H9 (cell line): ENCODE measurements at regions not wholly inside any gene's neighbourhood (a gene's known extent, or its start where the extent isn't known, plus 50 kb on each side); places are given as distances from the start of the nearest gene placed in this dataset.

Experiments used
- DNase-seq: peaks from one replicate; pipeline ENCODE4 v3.0.0-alpha.2; 2017
- H2AFZ ChIP-seq: one replicate; pipeline ENCODE4 v1.6.1; 2013; ENCODE audit warnings: mild to moderate bottlenecking, low read length, control low read depth, moderate library complexity
- H2AK5ac ChIP-seq: 2 replicates; pipeline ENCODE4 v1.6.1; 2013; ENCODE audit warnings: low read length, control low read depth, mixed read lengths; ENCODE audit not compliant: insufficient read length
- H2BK120ac ChIP-seq: one replicate; pipeline ENCODE4 v1.6.1; 2013; ENCODE audit warnings: low read depth, mild to moderate bottlenecking, low read length, control low read depth, inconsistent platforms; ENCODE audit not compliant: poor library complexity, severe bottlenecking
- H2BK12ac ChIP-seq: 2 replicates; pipeline ENCODE4 v1.6.1; 2013; ENCODE audit warnings: low read length, control low read depth, mixed read lengths, low read depth; ENCODE audit not compliant: insufficient read length
- H2BK15ac ChIP-seq: 2 replicates; pipeline ENCODE4 v1.6.1; 2013; ENCODE audit warnings: low read depth, low read length, control low read depth
- H2BK20ac ChIP-seq: one replicate; pipeline ENCODE4 v1.6.1; 2013; ENCODE audit warnings: low read depth, mild to moderate bottlenecking, low read length, control low read depth, inconsistent platforms; ENCODE audit not compliant: poor library complexity, severe bottlenecking
- H2BK5ac ChIP-seq: 2 replicates; pipeline ENCODE4 v1.6.1; 2013; ENCODE audit warnings: low read length, control low read depth, mixed read lengths; ENCODE audit not compliant: insufficient read length
- H3K14ac ChIP-seq: 2 replicates; pipeline ENCODE4 v1.6.1; 2013; ENCODE audit warnings: low read length, control low read depth; ENCODE audit not compliant: insufficient read depth
- H3K18ac ChIP-seq: 2 replicates; pipeline ENCODE4 v1.6.1; 2013; ENCODE audit warnings: low read depth, mild to moderate bottlenecking, mixed read lengths, low read length, control low read depth; ENCODE audit not compliant: insufficient read length
- H3K23ac ChIP-seq: 2 replicates; pipeline ENCODE4 v1.6.1; 2013; ENCODE audit warnings: low read length, control low read depth, mixed read lengths, low read depth; ENCODE audit not compliant: insufficient read length
- H3K23me2 ChIP-seq: 2 replicates; pipeline ENCODE4 v1.6.1; 2013; ENCODE audit warnings: low read depth, mild to moderate bottlenecking, mixed read lengths, low read length, control low read depth; ENCODE audit not compliant: insufficient read length, poor library complexity, severe bottlenecking
- H3K27ac ChIP-seq: 2 replicates; pipeline ENCODE4 v1.5.1; 2013; ENCODE audit warnings: low read length, control low read depth, mixed read lengths, low read depth; ENCODE audit not compliant: insufficient read length
- H3K27me3 ChIP-seq: 2 replicates; pipeline ENCODE4 v1.6.1; 2013; ENCODE audit warnings: low read length, control low read depth, inconsistent platforms; ENCODE audit not compliant: insufficient read depth
- H3K4ac ChIP-seq: 2 replicates; pipeline ENCODE4 v1.6.1; 2013; ENCODE audit warnings: low read depth, mild to moderate bottlenecking, control low read depth, inconsistent platforms, low read length, moderate library complexity
- H3K4me1 ChIP-seq: 2 replicates; pipeline ENCODE4 v1.6.1; 2013; ENCODE audit warnings: low read length, control low read depth, inconsistent platforms; ENCODE audit not compliant: insufficient read depth
- H3K4me2 ChIP-seq: 2 replicates; pipeline ENCODE4 v1.6.1; 2013; ENCODE audit warnings: low read length, control low read depth, mixed read lengths; ENCODE audit not compliant: insufficient read length, insufficient read depth
- H3K56ac ChIP-seq: 2 replicates; pipeline ENCODE4 v1.6.1; 2013; ENCODE audit warnings: low read depth, mild to moderate bottlenecking, mixed read lengths, low read length, control low read depth; ENCODE audit not compliant: insufficient read length
- H3K79me1 ChIP-seq: 2 replicates; pipeline ENCODE4 v1.6.1; 2013; ENCODE audit warnings: low read depth, mild to moderate bottlenecking, moderate library complexity, low read length, control low read depth, inconsistent platforms; ENCODE audit not compliant: insufficient read depth, poor library complexity, severe bottlenecking
- H3K79me2 ChIP-seq: 2 replicates; pipeline ENCODE4 v1.6.1; 2013; ENCODE audit warnings: low read length, control low read depth, inconsistent platforms; ENCODE audit not compliant: insufficient read depth
- H3K9ac ChIP-seq: 2 replicates; pipeline ENCODE4 v1.6.1; 2013; ENCODE audit warnings: low read length, control low read depth, mixed read lengths; ENCODE audit not compliant: insufficient read length; ENCODE audit errors: extremely low read depth
- H3K9me3 ChIP-seq: one replicate; pipeline ENCODE4 v1.6.1; 2013; ENCODE audit warnings: low read depth, low read length, inconsistent platforms; ENCODE audit not compliant: control insufficient read depth
- H3T11ph ChIP-seq: one replicate; pipeline ENCODE4 v1.6.1; 2013; ENCODE audit warnings: mild to moderate bottlenecking, low read length, control low read depth, inconsistent platforms
- H4K20me1 ChIP-seq: one replicate; pipeline ENCODE4 v1.6.1; 2013; ENCODE audit not compliant: control insufficient read depth, insufficient read length, insufficient read depth
- H4K5ac ChIP-seq: 2 replicates; pipeline ENCODE4 v1.6.1; 2013; ENCODE audit warnings: low read depth, mild to moderate bottlenecking, mixed read lengths, low read length, control low read depth; ENCODE audit not compliant: insufficient read length
- H4K8ac ChIP-seq: replicated peaks from 2 replicates; pipeline ENCODE4 v1.6.1; 2013; ENCODE audit warnings: low read length, control low read depth, mixed read lengths, low read depth; ENCODE audit not compliant: insufficient read length
- H4K91ac ChIP-seq: 2 replicates; pipeline ENCODE4 v1.6.1; 2013; ENCODE audit warnings: low read depth, mild to moderate bottlenecking, moderate library complexity, mixed read lengths, low read length, control low read depth; ENCODE audit not compliant: insufficient read length
- H3K27ac Mint-ChIP-seq, 3 experiments: 2 replicates in 2 of 3; 3 replicates in 1 of 3; pipeline ENCODE4 v1.8.0; 2020 to 2021; ENCODE audit warnings: mixed read lengths in 3 of 3, mild to moderate bottlenecking in 1 of 3, moderate library complexity in 1 of 3
- H3K27me3 Mint-ChIP-seq: 2 replicates; pipeline ENCODE4 v1.8.0; 2021; ENCODE audit warnings: low read depth, mild to moderate bottlenecking, moderate library complexity, mixed read lengths
- H3K36me3 Mint-ChIP-seq, 3 experiments: 2 replicates in 2 of 3; 3 replicates in 1 of 3; pipeline ENCODE4 v1.8.0; 2020 to 2021; ENCODE audit warnings: low read depth in 3 of 3, mixed read lengths in 3 of 3; ENCODE audit not compliant: insufficient read depth in 1 of 3
- H3K4me1 Mint-ChIP-seq, 2 experiments: 2 replicates each; pipeline ENCODE4 v1.8.0; 2020; ENCODE audit warnings: mixed read lengths in 2 of 2
- H3K4me3 Mint-ChIP-seq, 2 experiments: 2 replicates in 1 of 2; 3 replicates in 1 of 2; pipeline ENCODE4 v1.8.0; 2020 to 2021; ENCODE audit warnings: mild to moderate bottlenecking in 2 of 2, mixed read lengths in 2 of 2, moderate library complexity in 1 of 2
- H3K9me3 Mint-ChIP-seq, 2 experiments: 2 replicates in 1 of 2; 3 replicates in 1 of 2; pipeline ENCODE4 v1.8.0; 2020; ENCODE audit warnings: mild to moderate bottlenecking in 2 of 2, mixed read lengths in 2 of 2, moderate library complexity in 1 of 2
- CTCF ChIP-seq: fragments of 200-600 bp; sonication (generic); conservative IDR thresholded peaks from 3 replicates; pipeline ENCODE4 v1.8.0; 2021; ENCODE audit warnings: antibody characterized with exemption, mild to moderate bottlenecking

- H3K23me2 ChIP-seq: no peaks in the 10 kb centered on the region
- H3K9me3 ChIP-seq: no peaks in the 10 kb centered on the region
- no peak overlapping the region for H2BK15ac ChIP-seq
- Mint-ChIP-seq H3K4me3 (no peak overlapping the region), H3K9me3 (peaks cover 3% of the 10 kb centered on the region in 2 experiments; a peak in 2 of 5 replicates), H3K27me3 (no peaks in the 10 kb centered on the region), H3K27ac (no peak overlapping the region; a peak in 1 of 7 replicates), H3K36me3 (peaks cover 0 to 3% (median 0%) of the 10 kb centered on the region in 3 experiments; a peak in 2 of 7 replicates), H3K4me1 (peaks cover 5% of the 10 kb centered on the region in 2 experiments; a peak in 2 of 4 replicates)
- no peaks in the 10 kb centered on the region for H3K79me1 ChIP-seq
- H2BK20ac ChIP-seq: no peak overlapping the region
- no peak overlapping the region for H4K8ac ChIP-seq
- H3K56ac ChIP-seq: no peak overlapping the region
- no peak overlapping the region for H4K91ac ChIP-seq
- no peak overlapping the region for H3K9ac ChIP-seq
- H2BK12ac ChIP-seq: no peak overlapping the region
- H3K4ac ChIP-seq: no peak overlapping the region
- H3K4me1 ChIP-seq: no peaks in the 10 kb centered on the region
- no peak for DNase-seq
- H3K27ac ChIP-seq: no peak overlapping the region
- no peak overlapping the region for H2BK5ac ChIP-seq
- no peak overlapping the region for H3K4me2 ChIP-seq
- no peak overlapping the region for H2AK5ac ChIP-seq
- no peaks in the 10 kb centered on the region for H3K27me3 ChIP-seq
- no peak overlapping the region for H3T11ph ChIP-seq
- no peak overlapping the region for H3K18ac ChIP-seq
- no peaks in the 10 kb centered on the region for H3K79me2 ChIP-seq
- no peak for TF ChIP-seq CTCF
- no peak overlapping the region for H2BK120ac ChIP-seq
- no peaks in the 10 kb centered on the region for H4K20me1 ChIP-seq
- H4K5ac ChIP-seq: no peak overlapping the region
- no peak overlapping the region for H3K14ac ChIP-seq
- H3K23ac ChIP-seq: no peak overlapping the region
- no peak overlapping the region for H2AFZ ChIP-seq
Measured at GRCh38 chr4:148980782-148981480, 538.7 kb upstream of the NR3C2 start.
